SH-SY5Y (cell line): ENCODE measurements at regions not wholly inside any gene's neighbourhood (a gene's known extent, or its start where the extent isn't known, plus 50 kb on each side); places are given as distances from the start of the nearest gene placed in this dataset.

Experiments
- GATA2 ChIP-seq: IDR thresholded peaks from 2 replicates; pipeline ENCODE4 v1.6.1; 2011; ENCODE audit warnings: mild to moderate bottlenecking, low read depth, low read length
- GATA3 ChIP-seq: IDR thresholded peaks from 2 replicates; pipeline ENCODE4 v1.6.1; 2011; ENCODE audit warnings: low read depth, mild to moderate bottlenecking, low read length, moderate library complexity

GRCh38 chr11:131052367-131052766 is 136.1 kb upstream of the SNX19 start:
- TF ChIP-seq GATA2 (peak; percentile 14; the same call in 1 of the 2 replicates), GATA3 (no peak)
